NCI-H1436 (cell line): ENCODE measurements at regions not wholly inside any gene's neighbourhood (a gene's known extent, or its start where the extent isn't known, plus 50 kb on each side); places are given as distances from the start of the nearest gene placed in this dataset.
"Not testable (repeated sequence)": the region's sequence is repeated elsewhere in the genome, so short reads cannot be mapped to it uniquely, and the experiment has no call there.

Experiments
- DNase-seq: peaks from one replicate; lab custom pipeline; 2025; lab: John Stamatoyannopoulos, UW

- no peak for DNase-seq
These were observed 56.3 kb downstream of the SOX14 start for GRCh38 chr3:137820366-137820765.

- no peak for DNase-seq
These were observed 71.0 kb downstream of the SOX14 start for GRCh38 chr3:137835096-137835495.

GRCh38 chr3:137845194-137845593, 81.1 kb downstream of the SOX14 start:
- no peak for DNase-seq

- DNase-seq = no peak
These were observed 81.6 kb downstream of the SOX14 start for GRCh38 chr3:137845666-137846065.

- DNase-seq = no peak
These were observed 88.3 kb downstream of the SOX14 start for GRCh38 chr3:137852391-137852830.

GRCh38 chr3:137854533-137855261, 90.6 kb downstream of the SOX14 start:
- DNase-seq = no peak

GRCh38 chr3:137866001-137866400, 101.9 kb downstream of the SOX14 start:
- DNase-seq = no peak

- DNase-seq = no peak
These were observed 102.8 kb downstream of the SOX14 start for GRCh38 chr3:137866933-137867332.

GRCh38 chr3:137867611-137868010, 103.5 kb downstream of the SOX14 start:
- DNase-seq = no peak

GRCh38 chr3:137869022-137869421, 104.9 kb downstream of the SOX14 start:
- no peak for DNase-seq

GRCh38 chr3:137872589-137872988, 108.5 kb downstream of the SOX14 start:
- not testable (repeated sequence) for DNase-seq

GRCh38 chr3:137896842-137897241, 113.1 kb upstream of the CLDN18 start:
- not testable (repeated sequence) for DNase-seq

- DNase-seq = no peak
These were observed 102.8 kb upstream of the CLDN18 start for GRCh38 chr3:137906985-137907649.

GRCh38 chr3:137924628-137925027, 85.3 kb upstream of the CLDN18 start:
- DNase-seq = no peak

GRCh38 chr3:137925080-137925479, 84.9 kb upstream of the CLDN18 start:
- DNase-seq = no peak

GRCh38 chr3:137926991-137927390, 83.0 kb upstream of the CLDN18 start:
- DNase-seq = no peak

GRCh38 chr3:137930976-137931375, 79.0 kb upstream of the CLDN18 start:
- DNase-seq = no peak

- no peak for DNase-seq
These were observed 71.1 kb upstream of the CLDN18 start for GRCh38 chr3:137938876-137939275.

GRCh38 chr3:137944593-137944992, 65.4 kb upstream of the CLDN18 start:
- no peak for DNase-seq

GRCh38 chr3:137946356-137946973, 63.5 kb upstream of the CLDN18 start:
- peak; percentile 76 for DNase-seq

- DNase-seq = no peak
These were observed 62.8 kb upstream of the CLDN18 start for GRCh38 chr3:137947117-137947516.

- DNase-seq = no peak
These were observed 61.4 kb upstream of the CLDN18 start for GRCh38 chr3:137948400-137949072.

GRCh38 chr3:137958636-137959035, 51.3 kb upstream of the CLDN18 start:
- no peak for DNase-seq
